ENCODE measurements at regions not wholly inside any gene's neighbourhood (a gene's known extent, or its start where the extent isn't known, plus 50 kb on each side); places are given as distances from the start of the nearest gene placed in this dataset.

DNA sequence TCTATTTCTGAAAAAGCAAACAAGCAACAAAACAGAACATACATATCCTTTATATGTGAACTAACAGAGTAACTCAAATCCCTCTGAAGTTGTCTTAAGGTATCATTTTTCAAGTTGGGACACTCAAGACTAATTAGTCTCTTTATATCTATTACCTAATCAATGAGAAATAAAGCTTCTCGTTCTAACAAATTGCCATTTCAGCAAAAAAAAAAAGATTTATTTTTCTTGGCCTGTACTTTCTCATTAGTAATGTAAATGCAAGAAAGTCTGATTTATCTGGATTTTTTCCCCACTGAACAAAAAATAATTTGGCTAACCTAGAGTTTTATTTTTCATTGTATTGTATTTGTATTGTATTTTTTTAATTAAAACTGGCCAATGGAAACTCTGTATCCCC lies 176.1 kb upstream of the NOL4 start:
- intact Hi-C loops (cut with micrococcal nuclease), result no loop called here
- H3K27ac ChIP-seq (ENCODE audit: insufficient read depth, low read depth, low read length), result no peak overlapping the region
- no peaks in the 10 kb centered on the region for H3K4me1 ChIP-seq (ENCODE audit: control insufficient read depth, extremely low read depth, insufficient read depth, low read length)
- H3K9me1 ChIP-seq (replicated peaks; ENCODE audit: control insufficient read depth, extremely low read depth, insufficient read depth, low read length), result no peaks in the 10 kb centered on the region
- no peak overlapping the region for H3K9ac ChIP-seq (replicated peaks; ENCODE audit: extremely low read depth, insufficient read depth, low read length)
- H3K36me3 ChIP-seq (ENCODE audit: control insufficient read depth in 2 of 2, extremely low read depth in 1 of 2, insufficient read depth in 2 of 2, low read length in 2 of 2), result no peaks in the 10 kb centered on the region
- dilution Hi-C loops (cut with MboI; ENCODE audit: extremely low pct_ligation_motif_present, low sequenced_read_pairs), result no loop called here
- no peak overlapping the region for H2AFZ ChIP-seq (ENCODE audit: low read depth, low read length)
- BruUV-seq (replicated peaks), result no TSS peak
- no peaks in the 10 kb centered on the region for H3K79me2 ChIP-seq (ENCODE audit: control insufficient read depth, insufficient read depth, low read length)
- no peaks in the 10 kb centered on the region for H4K20me1 ChIP-seq (replicated peaks; ENCODE audit: control insufficient read depth, extremely low read depth, insufficient read depth, low read length)
- DNase-seq (ENCODE audit: low read depth, low spot score) (no peak), FAIRE-seq (no peak)
- TF ChIP-seq POLR2AphosphoS5 (IDR thresholded peaks at IDR 0.05; ENCODE audit: insufficient read depth, low read depth, low read length), result no peak
- TF ChIP-seq MYC (IDR thresholded peaks at IDR 0.05; ENCODE audit: low read depth, low read length), result no peak
- no peak for TF ChIP-seq EZH2 (IDR thresholded peaks at IDR 0.05; ENCODE audit: borderline replicate concordance, low read depth, low read length, severe bottlenecking)
- no peak for TF ChIP-seq JUN (IDR thresholded peaks at IDR 0.05; ENCODE audit: borderline replicate concordance, insufficient read depth, insufficient read length, low read depth)
- TF ChIP-seq, protein P1, sequence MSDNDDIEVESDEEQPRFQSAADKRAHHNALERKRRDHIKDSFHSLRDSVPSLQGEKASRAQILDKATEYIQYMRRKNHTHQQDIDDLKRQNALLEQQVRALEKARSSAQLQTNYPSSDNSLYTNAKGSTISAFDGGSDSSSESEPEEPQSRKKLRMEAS (IDR thresholded peaks at IDR 0.05; ENCODE audit: insufficient read depth, insufficient read length), result no peak
- no peak for TF ChIP-seq POLR2A (IDR thresholded peaks at IDR 0.05; ENCODE audit: low read depth, low read length)
- TF ChIP-seq CTCF (IDR thresholded peaks at IDR 0.05; ENCODE audit: extremely low read depth in 1 of 2, insufficient read depth in 1 of 2, low read depth in 1 of 2, low read length in 2 of 2), result no peak
- TF ChIP-seq GATA2 (IDR thresholded peaks at IDR 0.05; ENCODE audit: insufficient read depth, insufficient read length, low read depth, low read length), result no peak
- TF ChIP-seq FOS (IDR thresholded peaks at IDR 0.05; ENCODE audit: borderline replicate concordance, insufficient read depth, low read length), result no peak
- no peak overlapping the region for H3K4me2 ChIP-seq (ENCODE audit: insufficient read depth, low read length)
- H3K9me3 ChIP-seq (replicated peaks; ENCODE audit: control insufficient read depth, insufficient read depth, low read length), result no peaks in the 10 kb centered on the region
- no peak overlapping the region for H3K4me3 ChIP-seq (replicated peaks in 1 of 3; ENCODE audit: insufficient read depth in 1 of 3, low read depth in 1 of 3, low read length in 3 of 3)
- CTCF ChIA-PET, result no interaction called here
- H3K27me3 ChIP-seq (ENCODE audit: control insufficient read depth in 2 of 2, insufficient read depth in 2 of 2, low read length in 2 of 2), result peaks cover 0 to 5% of the 10 kb centered on the region in 2 experiments
- POLR2A ChIA-PET, result no interaction called here

Measured in endothelial cell of umbilical vein (primary cell).